Keratinocyte (primary cell): ENCODE measurements at regions not wholly inside any gene's neighbourhood (a gene's known extent, or its start where the extent isn't known, plus 50 kb on each side); places are given as distances from the start of the nearest gene placed in this dataset.

Experiments used
- CTCF ChIP-seq, 3 experiments: IDR thresholded peaks in 1 of 3; conservative IDR thresholded peaks in 1 of 3; optimal IDR thresholded peaks in 1 of 3; 2 replicates in 2 of 3; 3 replicates in 1 of 3; pipeline versions ENCODE3 to v1.5.1; 2011; ENCODE audit warnings: low read length in 3 of 3, mild to moderate bottlenecking in 3 of 3, moderate library complexity in 2 of 3, control low read depth in 1 of 3, inconsistent platforms in 1 of 3; ENCODE audit not compliant: insufficient read depth in 2 of 3; ENCODE audit errors: extremely low read depth in 1 of 3
- EZH2 ChIP-seq: IDR thresholded peaks from one replicate; pipeline ENCODE4 v1.6.1; 2012; ENCODE audit warnings: inconsistent platforms, mild to moderate bottlenecking, low read length, moderate library complexity

- no peak for TF ChIP-seq CTCF (optimal IDR thresholded peaks at IDR 0.05 in 1 of 3, IDR thresholded peaks at IDR 0.05 in 1 of 3, conservative IDR thresholded peaks at IDR 0.05 in 1 of 3; ENCODE audit: extremely low read depth in 1 of 3, insufficient read depth in 2 of 3, low read length in 3 of 3)
- no peak for TF ChIP-seq EZH2
These were observed 209.3 kb downstream of the AEBP2 start for GRCh38 chr12:19648591-19648990.
